Osteoblast (primary cell): ENCODE measurements at regions not wholly inside any gene's neighbourhood (a gene's known extent, or its start where the extent isn't known, plus 50 kb on each side); places are given as distances from the start of the nearest gene placed in this dataset.

Experiments
- DNase-seq: peaks from one replicate; pipeline ENCODE4 v3.0.0; 2011; ENCODE audit warnings: low spot score, mixed read lengths; ENCODE audit not compliant: insufficient read length; ENCODE audit errors: missing footprints
- H2AFZ ChIP-seq: 2 replicates; pipeline ENCODE4 v1.6.0; 2011; ENCODE audit warnings: mild to moderate bottlenecking, low read length
- H3K27ac ChIP-seq: 2 replicates; pipeline ENCODE4 v1.5.1; 2011; ENCODE audit warnings: mild to moderate bottlenecking, low read depth, low read length, moderate library complexity
- H3K27me3 ChIP-seq: 2 replicates; pipeline ENCODE4 v1.6.0; 2012; ENCODE audit warnings: mild to moderate bottlenecking, control low read depth, inconsistent platforms, low read length, moderate library complexity; ENCODE audit not compliant: insufficient read depth
- H3K36me3 ChIP-seq: 2 replicates; pipeline ENCODE4 v1.5.1; 2011; ENCODE audit warnings: mild to moderate bottlenecking, low read length, control low read depth, moderate library complexity; ENCODE audit not compliant: insufficient read depth
- H3K4me1 ChIP-seq: 2 replicates; pipeline ENCODE4 v1.5.1; 2011; ENCODE audit warnings: mild to moderate bottlenecking, low read length, control low read depth, moderate library complexity; ENCODE audit not compliant: insufficient read depth
- H3K4me2 ChIP-seq: 2 replicates; pipeline ENCODE4 v1.6.0; 2011; ENCODE audit warnings: mild to moderate bottlenecking, low read length; ENCODE audit not compliant: insufficient read depth
- H3K4me3 ChIP-seq: fragments of 200-600 bp; sonication (generic); 3 replicates; pipeline ENCODE4 v1.5.1; 2012; ENCODE audit warnings: mild to moderate bottlenecking, low read length, inconsistent platforms; ENCODE audit not compliant: insufficient read depth
- H3K79me2 ChIP-seq: 2 replicates; pipeline ENCODE4 v1.6.0; 2012; ENCODE audit warnings: mild to moderate bottlenecking, low read length, control low read depth, inconsistent platforms; ENCODE audit not compliant: insufficient read depth
- H3K9me3 ChIP-seq: 2 replicates; pipeline ENCODE4 v1.5.1; 2011; ENCODE audit warnings: low read depth, low read length, control low read depth
- H4K20me1 ChIP-seq: 2 replicates; pipeline ENCODE4 v1.6.0; 2012; ENCODE audit warnings: mild to moderate bottlenecking, low read length, control low read depth; ENCODE audit not compliant: insufficient read depth
- TF ChIP-seq, protein P1 (sequence below): IDR thresholded peaks from 2 replicates; pipeline ENCODE4 v1.5.1; 2011; ENCODE audit warnings: mild to moderate bottlenecking, low read depth, low read length, moderate library complexity; ENCODE audit errors: extremely low read depth

DNA sequence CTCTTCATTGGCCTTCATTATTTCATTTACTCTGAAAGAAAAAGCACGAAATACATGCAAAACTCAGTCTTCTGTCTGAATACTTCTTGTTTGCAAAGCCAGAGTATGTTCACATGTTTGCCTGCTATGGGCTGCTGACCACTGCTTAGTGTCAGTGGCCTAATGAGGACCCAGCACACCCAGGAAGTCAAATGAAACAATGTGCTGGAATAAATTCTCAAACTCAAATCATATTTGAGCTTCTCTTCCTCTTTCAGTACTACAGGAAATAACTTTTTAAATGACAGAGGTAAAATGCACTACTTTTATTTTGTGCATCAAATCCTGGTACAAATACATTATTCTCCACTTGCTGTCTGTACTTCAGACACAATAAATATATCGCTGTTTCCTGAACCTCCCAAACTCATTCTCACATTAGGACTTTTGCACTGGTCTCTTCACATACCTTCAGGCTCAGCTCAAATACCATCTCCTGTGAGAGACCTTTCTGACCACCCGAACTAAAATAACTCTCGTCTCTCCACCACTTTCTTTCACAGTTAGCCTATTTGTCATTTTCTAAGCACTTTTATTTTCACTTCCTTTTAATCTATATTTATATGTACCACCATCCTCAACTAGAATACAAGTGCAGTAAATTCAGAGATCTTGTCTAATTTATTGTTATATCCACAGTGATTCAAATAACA is 176.8 kb downstream of the TUSC7 start:
- no peak for DNase-seq
- Histone ChIP-seq H3K4me2 (no peak overlapping the region), H3K36me3 (no peaks in the 10 kb centered on the region), H2AFZ (no peak overlapping the region), H3K9me3 (no peaks in the 10 kb centered on the region), H3K4me3 (no peak overlapping the region), H3K4me1 (no peaks in the 10 kb centered on the region), H4K20me1 (no peaks in the 10 kb centered on the region), H3K79me2 (no peaks in the 10 kb centered on the region), H3K27me3 (no peaks in the 10 kb centered on the region), H3K27ac (no peak overlapping the region)
- TF ChIP-seq, protein P1, sequence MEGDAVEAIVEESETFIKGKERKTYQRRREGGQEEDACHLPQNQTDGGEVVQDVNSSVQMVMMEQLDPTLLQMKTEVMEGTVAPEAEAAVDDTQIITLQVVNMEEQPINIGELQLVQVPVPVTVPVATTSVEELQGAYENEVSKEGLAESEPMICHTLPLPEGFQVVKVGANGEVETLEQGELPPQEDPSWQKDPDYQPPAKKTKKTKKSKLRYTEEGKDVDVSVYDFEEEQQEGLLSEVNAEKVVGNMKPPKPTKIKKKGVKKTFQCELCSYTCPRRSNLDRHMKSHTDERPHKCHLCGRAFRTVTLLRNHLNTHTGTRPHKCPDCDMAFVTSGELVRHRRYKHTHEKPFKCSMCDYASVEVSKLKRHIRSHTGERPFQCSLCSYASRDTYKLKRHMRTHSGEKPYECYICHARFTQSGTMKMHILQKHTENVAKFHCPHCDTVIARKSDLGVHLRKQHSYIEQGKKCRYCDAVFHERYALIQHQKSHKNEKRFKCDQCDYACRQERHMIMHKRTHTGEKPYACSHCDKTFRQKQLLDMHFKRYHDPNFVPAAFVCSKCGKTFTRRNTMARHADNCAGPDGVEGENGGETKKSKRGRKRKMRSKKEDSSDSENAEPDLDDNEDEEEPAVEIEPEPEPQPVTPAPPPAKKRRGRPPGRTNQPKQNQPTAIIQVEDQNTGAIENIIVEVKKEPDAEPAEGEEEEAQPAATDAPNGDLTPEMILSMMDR, result no peak

DNA sequence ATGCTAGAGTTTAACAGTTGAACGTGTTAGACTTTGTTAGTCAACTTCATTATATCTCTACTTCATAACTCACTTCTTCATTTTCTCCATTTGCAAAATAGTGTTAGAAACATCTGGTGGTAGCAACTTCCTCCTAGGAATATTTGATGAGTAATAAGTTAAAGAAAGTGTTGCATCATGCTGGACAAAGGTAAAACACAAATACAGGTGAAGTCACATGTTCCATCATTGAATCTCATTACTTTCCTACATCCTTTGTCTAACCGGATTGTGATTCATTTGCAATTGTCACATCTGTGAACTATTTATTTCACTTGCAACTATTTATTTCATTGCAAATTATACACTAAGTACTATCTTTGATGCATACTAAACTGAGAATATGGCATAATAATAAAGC is 186.5 kb downstream of the TUSC7 start:
- DNase-seq, result no peak
- TF ChIP-seq, protein P1, result no peak
- Histone ChIP-seq H4K20me1 (no peaks in the 10 kb centered on the region), H3K27ac (no peak overlapping the region), H3K4me2 (no peak overlapping the region), H3K4me1 (no peaks in the 10 kb centered on the region), H3K27me3 (no peaks in the 10 kb centered on the region), H2AFZ (no peak overlapping the region), H3K36me3 (no peaks in the 10 kb centered on the region), H3K9me3 (no peaks in the 10 kb centered on the region), H3K4me3 (no peak overlapping the region), H3K79me2 (no peaks in the 10 kb centered on the region)

DNA sequence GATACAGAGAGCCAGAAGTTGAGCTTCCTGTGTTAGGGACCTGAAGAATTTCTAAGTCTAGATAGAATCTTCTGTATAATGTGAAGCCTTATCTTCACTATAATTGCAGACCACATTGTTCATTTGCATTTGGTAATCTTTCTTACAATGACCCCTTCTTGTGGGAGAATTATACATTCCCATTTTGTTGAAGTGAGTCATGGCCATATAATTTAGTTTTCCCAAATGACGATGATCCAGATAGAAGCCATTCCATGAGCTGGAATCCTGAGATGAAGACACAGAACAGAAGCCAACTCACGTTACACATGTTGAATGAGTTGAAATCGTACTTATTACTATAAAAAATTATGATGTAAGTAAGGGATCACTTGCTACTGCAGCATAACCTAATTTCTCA is 187.8 kb downstream of the TUSC7 start:
- H3K4me1 ChIP-seq, result no peaks in the 10 kb centered on the region
- no peaks in the 10 kb centered on the region for H3K79me2 ChIP-seq
- no peaks in the 10 kb centered on the region for H3K36me3 ChIP-seq
- no peak for DNase-seq
- no peaks in the 10 kb centered on the region for H3K9me3 ChIP-seq
- H3K27ac ChIP-seq, result no peak overlapping the region
- no peak overlapping the region for H3K4me2 ChIP-seq
- TF ChIP-seq, protein P1, result no peak
- no peak overlapping the region for H2AFZ ChIP-seq
- no peaks in the 10 kb centered on the region for H3K27me3 ChIP-seq
- no peaks in the 10 kb centered on the region for H4K20me1 ChIP-seq
- H3K4me3 ChIP-seq, result no peak overlapping the region

DNA sequence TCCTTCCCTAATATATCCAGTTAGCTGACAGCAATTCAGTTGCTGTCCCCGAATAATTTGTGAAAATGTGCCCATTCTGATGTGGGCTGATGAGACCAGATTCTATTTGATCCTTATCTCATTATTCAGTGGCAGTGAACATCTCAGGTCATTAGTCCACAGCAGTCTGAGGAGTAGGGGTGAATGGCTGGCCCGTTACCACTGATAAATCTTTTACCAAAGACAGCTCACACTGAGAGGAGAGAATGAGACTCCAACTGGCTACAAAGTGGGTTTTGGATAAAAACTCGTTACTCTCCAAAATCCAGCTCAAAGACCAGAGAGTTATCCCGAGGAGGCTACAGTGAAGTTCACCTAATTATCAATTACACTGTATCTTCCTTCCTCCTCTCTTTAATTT is 189.7 kb downstream of the TUSC7 start:
- H3K4me2 ChIP-seq, result no peak overlapping the region
- no peaks in the 10 kb centered on the region for H3K36me3 ChIP-seq
- H3K27ac ChIP-seq, result no peak overlapping the region
- H4K20me1 ChIP-seq, result no peaks in the 10 kb centered on the region
- TF ChIP-seq, protein P1, result no peak
- no peak for DNase-seq
- H3K4me1 ChIP-seq, result no peaks in the 10 kb centered on the region
- no peak overlapping the region for H3K4me3 ChIP-seq
- no peak overlapping the region for H2AFZ ChIP-seq
- no peaks in the 10 kb centered on the region for H3K27me3 ChIP-seq
- no peaks in the 10 kb centered on the region for H3K79me2 ChIP-seq
- H3K9me3 ChIP-seq, result no peaks in the 10 kb centered on the region
